ENCODE measurements at regions not wholly inside any gene's neighbourhood (a gene's known extent, or its start where the extent isn't known, plus 50 kb on each side); places are given as distances from the start of the nearest gene placed in this dataset.

DNA sequence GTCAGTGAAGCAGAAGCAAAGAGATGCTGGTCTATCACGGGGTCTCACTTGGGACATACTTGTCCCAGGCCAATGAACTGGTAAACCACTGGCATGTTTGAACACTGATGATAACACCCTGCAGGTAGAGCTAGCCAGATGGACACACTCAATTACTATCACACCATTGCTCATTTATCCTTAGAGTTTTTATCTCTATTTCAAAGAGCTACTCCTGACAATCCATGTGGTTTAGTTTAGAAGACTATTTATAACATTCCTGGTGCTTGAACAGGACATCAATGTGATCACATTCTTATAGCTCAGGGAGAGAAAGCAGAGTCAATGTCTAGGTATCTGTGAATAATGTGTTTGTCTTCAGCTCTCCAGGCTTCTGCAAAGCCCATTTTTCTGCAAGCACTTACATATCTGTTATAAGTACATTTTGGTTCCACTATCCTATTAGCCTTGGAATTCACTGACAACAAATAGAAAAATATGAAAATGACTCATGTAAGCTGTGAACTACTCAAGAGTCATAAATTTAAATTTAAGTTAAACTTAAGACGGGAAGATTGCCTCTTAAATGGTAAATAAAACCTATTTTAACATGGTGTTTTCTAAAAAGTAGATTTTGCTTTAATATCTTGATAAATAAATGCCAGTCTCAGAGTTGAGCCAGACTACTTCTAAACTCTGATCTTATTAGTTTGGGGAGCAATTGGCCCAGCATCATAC lies 106.7 kb upstream of the MBL2 start:
- H3K4me3 ChIP-seq (replicated peaks; ENCODE audit: low read depth, low read length), result no peak overlapping the region
- DNase-seq (ENCODE audit: extremely low read depth, low read depth), result no peak
- TF ChIP-seq, protein P1, sequence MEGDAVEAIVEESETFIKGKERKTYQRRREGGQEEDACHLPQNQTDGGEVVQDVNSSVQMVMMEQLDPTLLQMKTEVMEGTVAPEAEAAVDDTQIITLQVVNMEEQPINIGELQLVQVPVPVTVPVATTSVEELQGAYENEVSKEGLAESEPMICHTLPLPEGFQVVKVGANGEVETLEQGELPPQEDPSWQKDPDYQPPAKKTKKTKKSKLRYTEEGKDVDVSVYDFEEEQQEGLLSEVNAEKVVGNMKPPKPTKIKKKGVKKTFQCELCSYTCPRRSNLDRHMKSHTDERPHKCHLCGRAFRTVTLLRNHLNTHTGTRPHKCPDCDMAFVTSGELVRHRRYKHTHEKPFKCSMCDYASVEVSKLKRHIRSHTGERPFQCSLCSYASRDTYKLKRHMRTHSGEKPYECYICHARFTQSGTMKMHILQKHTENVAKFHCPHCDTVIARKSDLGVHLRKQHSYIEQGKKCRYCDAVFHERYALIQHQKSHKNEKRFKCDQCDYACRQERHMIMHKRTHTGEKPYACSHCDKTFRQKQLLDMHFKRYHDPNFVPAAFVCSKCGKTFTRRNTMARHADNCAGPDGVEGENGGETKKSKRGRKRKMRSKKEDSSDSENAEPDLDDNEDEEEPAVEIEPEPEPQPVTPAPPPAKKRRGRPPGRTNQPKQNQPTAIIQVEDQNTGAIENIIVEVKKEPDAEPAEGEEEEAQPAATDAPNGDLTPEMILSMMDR (IDR thresholded peaks at IDR 0.05; ENCODE audit: low read depth, low read length, missing control alignments), result no peak

DNA sequence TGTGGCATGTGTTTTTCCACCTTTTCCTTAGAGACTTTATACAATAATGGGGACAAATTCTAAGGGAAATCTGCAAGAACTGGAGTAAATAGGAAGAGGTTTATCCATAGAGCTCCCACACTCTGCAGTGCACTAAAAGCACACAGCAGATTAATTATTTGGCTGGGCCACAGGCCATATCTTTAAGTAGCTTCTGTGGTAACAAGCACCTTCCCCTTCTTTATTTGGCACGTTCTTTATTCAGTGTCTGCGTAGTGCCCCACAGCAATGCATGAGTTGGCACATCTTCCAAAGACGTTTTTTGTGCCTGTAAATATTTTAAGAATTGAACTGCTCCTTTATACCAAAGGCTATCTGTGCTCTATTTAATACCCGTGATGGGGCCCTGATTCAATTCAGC lies 104.9 kb upstream of the MBL2 start:
- TF ChIP-seq, protein P1 (IDR thresholded peaks at IDR 0.05; ENCODE audit: low read depth, low read length, missing control alignments), result no peak
- no peak for DNase-seq (ENCODE audit: extremely low read depth, low read depth)
- no peak overlapping the region for H3K4me3 ChIP-seq (replicated peaks; ENCODE audit: low read depth, low read length)

DNA sequence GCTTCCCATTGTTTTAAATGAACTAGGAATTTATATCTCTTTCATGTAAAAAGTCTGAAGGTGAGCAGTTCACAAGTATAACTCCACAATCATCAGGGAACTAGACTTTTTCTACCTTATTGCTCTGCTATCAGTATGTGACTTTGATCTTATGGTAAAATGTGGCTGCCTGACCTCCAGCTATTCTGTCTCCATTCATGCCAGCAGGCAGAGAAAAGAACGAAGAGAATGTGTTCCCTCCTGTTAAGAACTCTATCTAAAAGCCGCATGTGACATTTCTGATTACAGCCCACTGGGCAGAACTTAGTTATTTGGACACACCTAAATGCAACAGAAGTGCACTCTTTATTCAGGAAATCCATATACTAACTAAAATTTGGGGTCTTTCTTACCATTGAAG lies 102.8 kb upstream of the MBL2 start:
- H3K4me3 ChIP-seq (replicated peaks; ENCODE audit: low read depth, low read length), result no peak overlapping the region
- TF ChIP-seq, protein P1 (IDR thresholded peaks at IDR 0.05; ENCODE audit: low read depth, low read length, missing control alignments), result no peak
- no peak for DNase-seq (ENCODE audit: extremely low read depth, low read depth)

DNA sequence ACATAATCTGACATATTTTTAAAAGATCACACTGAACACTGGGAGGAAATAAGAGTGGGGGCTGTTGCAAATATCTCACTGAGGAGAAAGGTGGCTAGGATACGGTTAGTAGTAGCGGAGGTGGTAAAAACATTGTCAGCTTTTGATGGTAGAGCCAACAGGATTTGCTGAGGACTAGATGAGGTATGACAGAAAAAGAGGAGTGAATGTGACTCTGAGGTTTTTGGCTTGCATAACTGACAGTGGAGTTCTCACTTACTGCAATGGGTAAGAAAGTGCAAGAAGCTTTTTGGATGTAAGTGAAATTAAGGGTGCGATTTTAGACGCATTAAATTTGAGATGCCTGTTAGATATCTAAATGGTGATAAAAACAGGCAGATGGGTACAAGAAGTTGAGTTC lies 102.0 kb upstream of the MBL2 start:
- TF ChIP-seq, protein P1 (IDR thresholded peaks at IDR 0.05; ENCODE audit: low read depth, low read length, missing control alignments), result no peak
- DNase-seq (ENCODE audit: extremely low read depth, low read depth), result no peak
- H3K4me3 ChIP-seq (replicated peaks; ENCODE audit: low read depth, low read length), result no peak overlapping the region

DNA sequence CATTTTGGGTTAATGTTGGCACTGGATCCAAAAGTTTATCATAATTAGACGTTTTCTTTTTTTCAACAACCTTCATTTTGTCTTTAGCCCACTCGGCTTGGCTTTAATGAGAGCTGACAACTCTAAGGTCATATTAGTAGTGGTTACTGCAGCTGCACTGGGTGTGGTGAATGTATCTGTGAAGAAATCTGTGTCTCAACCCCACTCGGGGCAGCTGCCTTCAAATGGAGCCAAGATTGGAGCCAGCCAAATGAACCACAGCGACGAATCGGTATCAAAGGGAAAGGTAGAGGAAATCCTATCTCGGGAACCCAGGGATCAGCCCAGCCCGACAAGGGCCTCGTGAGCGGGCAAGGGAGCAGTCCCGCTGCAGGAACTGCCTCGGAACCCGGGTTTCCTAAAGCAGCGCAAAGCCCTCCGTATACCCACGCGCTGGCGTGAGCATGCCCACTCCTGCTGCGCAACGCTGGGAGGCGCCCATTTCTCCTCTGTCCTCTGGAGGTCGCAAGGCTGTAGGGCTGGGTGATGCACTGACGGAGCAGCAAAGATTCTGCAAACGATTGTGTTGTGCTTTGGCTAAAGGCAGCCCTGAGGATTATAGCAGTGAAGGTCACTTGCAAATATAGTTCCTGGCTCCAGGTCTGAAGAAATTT lies 98.7 kb upstream of the MBL2 start:
- no peak for DNase-seq (ENCODE audit: extremely low read depth, low read depth)
- no peak overlapping the region for H3K4me3 ChIP-seq (replicated peaks; ENCODE audit: low read depth, low read length)
- TF ChIP-seq, protein P1 (IDR thresholded peaks at IDR 0.05; ENCODE audit: low read depth, low read length, missing control alignments), result no peak

GRCh38 chr10:52870562-52870961 lies 98.0 kb upstream of the MBL2 start:
- no peak for DNase-seq (ENCODE audit: extremely low read depth, low read depth)
- TF ChIP-seq, protein P1 (IDR thresholded peaks at IDR 0.05; ENCODE audit: low read depth, low read length, missing control alignments), result no peak
- no peak overlapping the region for H3K4me3 ChIP-seq (replicated peaks; ENCODE audit: low read depth, low read length)

All from HFF-Myc (cell line).